Prostate gland (tissue), 2 donors: ENCODE measurements at regions not wholly inside any gene's neighbourhood (a gene's known extent, or its start where the extent isn't known, plus 50 kb on each side); places are given as distances from the start of the nearest gene placed in this dataset.

Experiments used
- POLR2AphosphoS5 ChIP-seq: sonication (generic); formaldehyde crosslinking; IDR thresholded peaks from one replicate; pipeline ENCODE4 v1.6.1; 2017; ENCODE audit warnings: antibody characterized with exemption
- TF ChIP-seq, protein P1 (sequence below), 4 experiments: fragments of 200-600 bp in 2 of 4; fragments of 450-650 bp in 2 of 4; sonication (generic) in 2 of 4; IDR thresholded peaks; 1 replicate in 3 of 4; 2 replicates in 1 of 4; pipeline ENCODE4 v1.5.1; 2016 to 2019; ENCODE audit warnings: antibody characterized with exemption in 4 of 4, mild to moderate bottlenecking in 2 of 4, moderate library complexity in 2 of 4

DNA sequence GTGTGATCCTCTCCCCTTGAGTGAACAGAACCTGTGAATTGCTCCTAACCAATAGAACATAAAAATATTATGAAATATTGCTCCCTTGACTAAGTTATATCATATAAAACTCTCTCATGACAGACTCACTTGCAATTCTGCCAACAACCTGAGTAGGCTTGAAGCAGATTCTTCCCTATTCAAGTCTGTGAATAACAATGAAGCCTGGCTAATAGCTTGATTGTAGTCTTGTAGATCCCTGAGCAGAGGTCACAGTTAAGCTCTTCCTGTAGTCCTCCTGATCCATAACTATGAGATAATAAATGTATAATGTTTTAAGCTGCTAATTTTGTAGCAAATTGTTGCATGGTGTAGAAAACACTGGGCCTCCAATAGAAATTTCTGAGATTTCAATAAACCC lies 540.1 kb upstream of the TENM4 start:
- TF ChIP-seq, protein P1, sequence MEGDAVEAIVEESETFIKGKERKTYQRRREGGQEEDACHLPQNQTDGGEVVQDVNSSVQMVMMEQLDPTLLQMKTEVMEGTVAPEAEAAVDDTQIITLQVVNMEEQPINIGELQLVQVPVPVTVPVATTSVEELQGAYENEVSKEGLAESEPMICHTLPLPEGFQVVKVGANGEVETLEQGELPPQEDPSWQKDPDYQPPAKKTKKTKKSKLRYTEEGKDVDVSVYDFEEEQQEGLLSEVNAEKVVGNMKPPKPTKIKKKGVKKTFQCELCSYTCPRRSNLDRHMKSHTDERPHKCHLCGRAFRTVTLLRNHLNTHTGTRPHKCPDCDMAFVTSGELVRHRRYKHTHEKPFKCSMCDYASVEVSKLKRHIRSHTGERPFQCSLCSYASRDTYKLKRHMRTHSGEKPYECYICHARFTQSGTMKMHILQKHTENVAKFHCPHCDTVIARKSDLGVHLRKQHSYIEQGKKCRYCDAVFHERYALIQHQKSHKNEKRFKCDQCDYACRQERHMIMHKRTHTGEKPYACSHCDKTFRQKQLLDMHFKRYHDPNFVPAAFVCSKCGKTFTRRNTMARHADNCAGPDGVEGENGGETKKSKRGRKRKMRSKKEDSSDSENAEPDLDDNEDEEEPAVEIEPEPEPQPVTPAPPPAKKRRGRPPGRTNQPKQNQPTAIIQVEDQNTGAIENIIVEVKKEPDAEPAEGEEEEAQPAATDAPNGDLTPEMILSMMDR (IDR thresholded peaks at IDR 0.05) = no peak
- TF ChIP-seq POLR2AphosphoS5 = no peak
